HG02884 (cell line): ENCODE measurements at regions not wholly inside any gene's neighbourhood (a gene's known extent, or its start where the extent isn't known, plus 50 kb on each side); places are given as distances from the start of the nearest gene placed in this dataset.

Source experiments
- ATAC-seq: cut with Tn5 transposase; IDR thresholded peaks from one replicate; pipeline ENCODE4 v1.9.1; 2021; ENCODE audit warnings: mild to moderate bottlenecking, moderate library complexity; ENCODE audit not compliant: unreplicated experiment

- ATAC-seq: no peak
Observed at GRCh38 chr1:5751163-5751540, 241.1 kb downstream of the NPHP4 start.

GRCh38 chr1:5750186-5751162 is 241.8 kb downstream of the NPHP4 start:
- no peak for ATAC-seq

- no peak for ATAC-seq
Observed at GRCh38 chr1:5748286-5749225, 243.7 kb downstream of the NPHP4 start.

- ATAC-seq: no peak
Observed at GRCh38 chr1:5747426-5748285, 244.6 kb downstream of the NPHP4 start.

GRCh38 chr1:5746611-5747425 is 245.4 kb downstream of the NPHP4 start:
- ATAC-seq: no peak

GRCh38 chr1:5745800-5746610 is 246.2 kb downstream of the NPHP4 start:
- ATAC-seq: peak; percentile 68

- ATAC-seq: no peak
Observed at GRCh38 chr1:5744911-5745799, 247.1 kb downstream of the NPHP4 start.

GRCh38 chr1:5744341-5744740 is 247.9 kb downstream of the NPHP4 start:
- ATAC-seq: no peak

GRCh38 chr1:5743435-5744095 is 248.7 kb downstream of the NPHP4 start:
- no peak for ATAC-seq

- no peak for ATAC-seq
Observed at GRCh38 chr1:5742801-5743200, 249.4 kb downstream of the NPHP4 start.

- ATAC-seq: no peak
Observed at GRCh38 chr1:5742032-5742431, 250.2 kb downstream of the NPHP4 start.

GRCh38 chr1:5740865-5741860 is 251.1 kb downstream of the NPHP4 start:
- ATAC-seq: no peak

GRCh38 chr1:5740450-5740849 is 251.8 kb downstream of the NPHP4 start:
- ATAC-seq: no peak

- no peak for ATAC-seq
Observed at GRCh38 chr1:5739561-5740078, 252.6 kb downstream of the NPHP4 start.

GRCh38 chr1:5738911-5739462 is 253.2 kb downstream of the NPHP4 start:
- ATAC-seq: no peak

- no peak for ATAC-seq
Observed at GRCh38 chr1:5737081-5737480, 255.1 kb downstream of the NPHP4 start.
